Nephron (organoid): ENCODE measurements at regions not wholly inside any gene's neighbourhood (a gene's known extent, or its start where the extent isn't known, plus 50 kb on each side); places are given as distances from the start of the nearest gene placed in this dataset.

ENCODE experiments used
- H3K27ac Mint-ChIP-seq, 3 experiments: 2 replicates each; pipeline ENCODE4 v1.8.0; 2020; ENCODE audit warnings: mixed read lengths in 3 of 3, mild to moderate bottlenecking in 2 of 3, moderate library complexity in 1 of 3
- H3K27me3 Mint-ChIP-seq: 2 replicates; pipeline ENCODE4 v1.8.0; 2021; ENCODE audit warnings: low read depth, mild to moderate bottlenecking, moderate library complexity, mixed read lengths
- H3K36me3 Mint-ChIP-seq: 2 replicates; pipeline ENCODE4 v1.8.0; 2020; ENCODE audit warnings: low read depth, mixed read lengths
- H3K4me1 Mint-ChIP-seq: 2 replicates; pipeline ENCODE4 v1.8.0; 2020; ENCODE audit warnings: mixed read lengths
- H3K4me3 Mint-ChIP-seq, 3 experiments: 2 replicates each; pipeline ENCODE4 v1.8.0; 2020; ENCODE audit warnings: mild to moderate bottlenecking in 3 of 3, mixed read lengths in 3 of 3, moderate library complexity in 2 of 3
- H3K9me3 Mint-ChIP-seq: 2 replicates; pipeline ENCODE4 v1.8.0; 2020; ENCODE audit warnings: mixed read lengths
- CTCF ChIP-seq, 3 experiments: fragments of 200-600 bp; sonication (generic); IDR thresholded peaks; one replicate each; pipeline ENCODE4 v1.5.0; 2021; ENCODE audit warnings: antibody characterized with exemption in 3 of 3; ENCODE audit not compliant: unreplicated experiment in 3 of 3

- Mint-ChIP-seq H3K4me1 (no peaks in the 10 kb centered on the region), H3K27ac (no peak overlapping the region), H3K4me3 (no peak overlapping the region), H3K36me3 (no peaks in the 10 kb centered on the region), H3K9me3 (no peaks in the 10 kb centered on the region), H3K27me3 (peaks cover 37% of the 10 kb centered on the region)
- no peak for TF ChIP-seq CTCF (IDR thresholded peaks at IDR 0.05; ENCODE audit: unreplicated experiment in 3 of 3)
Measured at GRCh38 chr20:60221593-60221992, 263.4 kb downstream of the CDH26 start.

GRCh38 chr20:60222497-60222896, 264.3 kb downstream of the CDH26 start:
- no peak overlapping the region for H3K27ac Mint-ChIP-seq
- peaks cover 32% of the 10 kb centered on the region for H3K27me3 Mint-ChIP-seq
- no peaks in the 10 kb centered on the region for H3K9me3 Mint-ChIP-seq
- no peak for TF ChIP-seq CTCF (IDR thresholded peaks at IDR 0.05; ENCODE audit: unreplicated experiment in 3 of 3)
- H3K36me3 Mint-ChIP-seq = no peaks in the 10 kb centered on the region
- H3K4me3 Mint-ChIP-seq = no peak overlapping the region
- H3K4me1 Mint-ChIP-seq = no peaks in the 10 kb centered on the region

GRCh38 chr20:60223174-60223573, 265.0 kb downstream of the CDH26 start:
- no peak for TF ChIP-seq CTCF (IDR thresholded peaks at IDR 0.05; ENCODE audit: unreplicated experiment in 3 of 3)
- Mint-ChIP-seq H3K4me1 (no peaks in the 10 kb centered on the region), H3K27ac (no peak overlapping the region), H3K9me3 (peaks cover 2% of the 10 kb centered on the region), H3K4me3 (no peak overlapping the region), H3K27me3 (peaks cover 32% of the 10 kb centered on the region), H3K36me3 (no peaks in the 10 kb centered on the region)

- Mint-ChIP-seq H3K4me1 (no peaks in the 10 kb centered on the region), H3K27ac (no peak overlapping the region), H3K9me3 (peaks cover 5% of the 10 kb centered on the region), H3K36me3 (no peaks in the 10 kb centered on the region), H3K4me3 (no peak overlapping the region), H3K27me3 (peaks cover 20% of the 10 kb centered on the region)
- TF ChIP-seq CTCF (IDR thresholded peaks at IDR 0.05; ENCODE audit: unreplicated experiment in 3 of 3) = peak in 2 of 3 experiments; percentile 6 to 29
Measured at GRCh38 chr20:60224914-60225313, 266.7 kb downstream of the CDH26 start.

- Mint-ChIP-seq H3K27me3 (peaks cover 5% of the 10 kb centered on the region), H3K4me1 (no peaks in the 10 kb centered on the region), H3K9me3 (peaks cover 9% of the 10 kb centered on the region), H3K27ac (no peak overlapping the region), H3K36me3 (no peaks in the 10 kb centered on the region), H3K4me3 (no peak overlapping the region)
- TF ChIP-seq CTCF (IDR thresholded peaks at IDR 0.05; ENCODE audit: unreplicated experiment in 3 of 3) = no peak
Measured at GRCh38 chr20:60228255-60228654, 270.0 kb downstream of the CDH26 start.

GRCh38 chr20:60232380-60232779, 274.2 kb downstream of the CDH26 start:
- peaks cover 9% of the 10 kb centered on the region for H3K9me3 Mint-ChIP-seq
- peaks cover 6% of the 10 kb centered on the region for H3K27me3 Mint-ChIP-seq
- H3K4me1 Mint-ChIP-seq = no peaks in the 10 kb centered on the region
- H3K36me3 Mint-ChIP-seq = no peaks in the 10 kb centered on the region
- TF ChIP-seq CTCF (IDR thresholded peaks at IDR 0.05; ENCODE audit: unreplicated experiment in 3 of 3) = no peak
- no peak overlapping the region for H3K27ac Mint-ChIP-seq
- no peak overlapping the region for H3K4me3 Mint-ChIP-seq
